ENCODE measurements at regions not wholly inside any gene's neighbourhood (a gene's known extent, or its start where the extent isn't known, plus 50 kb on each side); places are given as distances from the start of the nearest gene placed in this dataset.

DNA sequence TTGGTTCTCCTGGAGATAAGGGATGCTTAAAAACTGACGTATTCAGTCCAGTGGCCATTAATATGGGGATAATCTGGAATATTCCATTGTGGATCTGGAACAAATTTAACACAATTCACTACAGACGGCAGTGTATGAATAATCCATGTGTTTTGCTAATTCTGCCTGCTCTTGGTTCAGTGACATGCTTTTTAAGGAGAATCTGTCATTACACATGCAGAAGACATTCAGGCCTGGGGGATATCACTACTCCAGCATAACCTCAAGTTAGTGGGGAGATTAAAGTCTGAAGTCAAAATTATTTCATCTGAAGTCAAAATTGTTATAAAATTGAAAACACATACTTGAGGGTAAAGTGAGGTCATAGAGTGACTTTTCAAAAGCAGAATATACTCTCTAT is 789.3 kb downstream of the USP25 start:
- H3K4me3 ChIP-seq (ENCODE audit: low read depth, low read length, poor library complexity, severe bottlenecking) = no peak overlapping the region
- intact Hi-C loops (cut with micrococcal nuclease; ENCODE audit: unreplicated experiment) = no loop called here
- DNase-seq (ENCODE audit: low spot score) = no peak
- CTCF ChIA-PET = no interaction called here
- no peaks in the 10 kb centered on the region for H3K27me3 ChIP-seq (replicated peaks; ENCODE audit: insufficient read depth, low read depth, low read length, poor library complexity)
- TF ChIP-seq, protein P1, sequence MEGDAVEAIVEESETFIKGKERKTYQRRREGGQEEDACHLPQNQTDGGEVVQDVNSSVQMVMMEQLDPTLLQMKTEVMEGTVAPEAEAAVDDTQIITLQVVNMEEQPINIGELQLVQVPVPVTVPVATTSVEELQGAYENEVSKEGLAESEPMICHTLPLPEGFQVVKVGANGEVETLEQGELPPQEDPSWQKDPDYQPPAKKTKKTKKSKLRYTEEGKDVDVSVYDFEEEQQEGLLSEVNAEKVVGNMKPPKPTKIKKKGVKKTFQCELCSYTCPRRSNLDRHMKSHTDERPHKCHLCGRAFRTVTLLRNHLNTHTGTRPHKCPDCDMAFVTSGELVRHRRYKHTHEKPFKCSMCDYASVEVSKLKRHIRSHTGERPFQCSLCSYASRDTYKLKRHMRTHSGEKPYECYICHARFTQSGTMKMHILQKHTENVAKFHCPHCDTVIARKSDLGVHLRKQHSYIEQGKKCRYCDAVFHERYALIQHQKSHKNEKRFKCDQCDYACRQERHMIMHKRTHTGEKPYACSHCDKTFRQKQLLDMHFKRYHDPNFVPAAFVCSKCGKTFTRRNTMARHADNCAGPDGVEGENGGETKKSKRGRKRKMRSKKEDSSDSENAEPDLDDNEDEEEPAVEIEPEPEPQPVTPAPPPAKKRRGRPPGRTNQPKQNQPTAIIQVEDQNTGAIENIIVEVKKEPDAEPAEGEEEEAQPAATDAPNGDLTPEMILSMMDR (conservative IDR thresholded peaks at IDR 0.05; ENCODE audit: low read depth, low read length) = no peak
- no peak for TF ChIP-seq EZH2 (IDR thresholded peaks at IDR 0.05; ENCODE audit: borderline replicate concordance, low read depth, low read length, poor library complexity, severe bottlenecking)
- H3K4me1 ChIP-seq (ENCODE audit: insufficient read depth, low read length, poor library complexity, severe bottlenecking) = no peaks in the 10 kb centered on the region
- peaks cover 3% of the 10 kb centered on the region for H3K9me3 ChIP-seq (ENCODE audit: low read depth, low read length, poor library complexity, severe bottlenecking)
- H3K36me3 ChIP-seq (ENCODE audit: insufficient read depth, low read length, poor library complexity, severe bottlenecking) = no peaks in the 10 kb centered on the region
- POLR2A ChIA-PET (ENCODE audit: low non-redundant PET) = no interaction called here
- BruUV-seq (replicated peaks) = no TSS peak
- no peak overlapping the region for H3K27ac ChIP-seq (ENCODE audit: low read depth, low read length, poor library complexity, severe bottlenecking)

DNA sequence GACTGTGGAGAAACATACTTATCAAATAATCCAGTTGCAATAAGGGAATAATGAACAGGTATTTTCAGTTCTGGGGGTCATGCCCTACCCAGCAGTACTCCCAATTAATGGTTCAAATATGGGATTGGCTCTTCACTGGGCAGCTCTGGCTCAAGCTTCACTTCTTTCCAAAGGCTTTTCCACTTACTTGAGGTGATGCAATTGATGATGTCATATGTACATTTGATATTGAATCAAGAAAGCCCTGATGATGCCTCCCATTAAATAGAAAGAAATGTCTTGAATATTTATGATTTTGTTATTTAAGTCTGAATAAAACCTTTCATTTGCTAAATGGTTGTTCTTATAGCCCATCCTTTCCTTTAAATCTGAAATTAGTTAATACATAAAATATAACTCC is 789.9 kb downstream of the USP25 start:
- no peaks in the 10 kb centered on the region for H3K4me1 ChIP-seq (ENCODE audit: insufficient read depth, low read length, poor library complexity, severe bottlenecking)
- DNase-seq (ENCODE audit: low spot score) = no peak

DNA sequence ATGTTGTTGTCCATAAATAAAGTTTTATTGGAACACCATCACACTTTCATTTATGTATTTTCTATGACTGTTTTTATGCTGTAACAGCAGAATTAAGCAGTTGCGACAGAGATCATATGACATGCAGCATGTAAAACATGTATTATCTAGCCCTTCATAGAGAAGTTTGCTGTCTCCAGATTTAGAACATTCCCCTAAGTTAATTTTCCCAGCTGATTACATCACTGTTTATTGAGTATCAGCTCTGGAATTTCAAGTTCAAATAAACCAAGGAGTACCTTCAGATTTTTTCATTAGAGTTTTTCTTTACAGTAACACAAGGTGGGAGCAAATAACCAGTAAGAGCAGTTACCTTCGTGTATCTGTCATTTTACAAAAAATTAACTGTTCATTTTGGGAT is 792.8 kb downstream of the USP25 start:
- intact Hi-C loops (cut with micrococcal nuclease; ENCODE audit: unreplicated experiment) = no loop called here
- H3K36me3 ChIP-seq (ENCODE audit: insufficient read depth, low read length, poor library complexity, severe bottlenecking) = no peaks in the 10 kb centered on the region
- H3K4me3 ChIP-seq (ENCODE audit: low read depth, low read length, poor library complexity, severe bottlenecking) = no peak overlapping the region
- no peak for DNase-seq (ENCODE audit: low spot score)
- no peaks in the 10 kb centered on the region for H3K27me3 ChIP-seq (replicated peaks; ENCODE audit: insufficient read depth, low read depth, low read length, poor library complexity)
- H3K4me1 ChIP-seq (ENCODE audit: insufficient read depth, low read length, poor library complexity, severe bottlenecking) = no peaks in the 10 kb centered on the region
- TF ChIP-seq, protein P1 (conservative IDR thresholded peaks at IDR 0.05; ENCODE audit: low read depth, low read length) = no peak
- TF ChIP-seq EZH2 (IDR thresholded peaks at IDR 0.05; ENCODE audit: borderline replicate concordance, low read depth, low read length, poor library complexity, severe bottlenecking) = no peak
- H3K27ac ChIP-seq (ENCODE audit: low read depth, low read length, poor library complexity, severe bottlenecking) = no peak overlapping the region
- ChIA-PET CTCF (no interaction called here), POLR2A (ENCODE audit: low non-redundant PET) (no interaction called here)
- H3K9me3 ChIP-seq (ENCODE audit: low read depth, low read length, poor library complexity, severe bottlenecking) = no peaks in the 10 kb centered on the region
- no TSS peak for BruUV-seq (replicated peaks)

More for the DNA sequence above, 789.9 kb downstream of the USP25 start:
- Histone ChIP-seq H3K9me3 (ENCODE audit: low read depth, low read length, poor library complexity, severe bottlenecking) (peaks cover 3% of the 10 kb centered on the region), H3K27me3 (replicated peaks; ENCODE audit: insufficient read depth, low read depth, low read length, poor library complexity) (no peaks in the 10 kb centered on the region), H3K36me3 (ENCODE audit: insufficient read depth, low read length, poor library complexity, severe bottlenecking) (no peaks in the 10 kb centered on the region), H3K4me3 (ENCODE audit: low read depth, low read length, poor library complexity, severe bottlenecking) (no peak overlapping the region), H3K27ac (ENCODE audit: low read depth, low read length, poor library complexity, severe bottlenecking) (no peak overlapping the region)
- POLR2A ChIA-PET (ENCODE audit: low non-redundant PET) = no interaction called here
- CTCF ChIA-PET = no interaction called here
- no TSS peak for BruUV-seq (replicated peaks)
- intact Hi-C loops (cut with micrococcal nuclease; ENCODE audit: unreplicated experiment) = no loop called here
- no peak for TF ChIP-seq EZH2 (IDR thresholded peaks at IDR 0.05; ENCODE audit: borderline replicate concordance, low read depth, low read length, poor library complexity, severe bottlenecking)
- TF ChIP-seq, protein P1 (conservative IDR thresholded peaks at IDR 0.05; ENCODE audit: low read depth, low read length) = no peak

Measured in A673 (cell line).